Fibroblast of peridontal ligament (primary cell): ENCODE measurements at regions not wholly inside any gene's neighbourhood (a gene's known extent, or its start where the extent isn't known, plus 50 kb on each side); places are given as distances from the start of the nearest gene placed in this dataset.

Experiments
- DNase-seq: peaks from one replicate; pipeline ENCODE4 v3.0.0-alpha.2; 2010; ENCODE audit errors: extremely low read depth

DNA sequence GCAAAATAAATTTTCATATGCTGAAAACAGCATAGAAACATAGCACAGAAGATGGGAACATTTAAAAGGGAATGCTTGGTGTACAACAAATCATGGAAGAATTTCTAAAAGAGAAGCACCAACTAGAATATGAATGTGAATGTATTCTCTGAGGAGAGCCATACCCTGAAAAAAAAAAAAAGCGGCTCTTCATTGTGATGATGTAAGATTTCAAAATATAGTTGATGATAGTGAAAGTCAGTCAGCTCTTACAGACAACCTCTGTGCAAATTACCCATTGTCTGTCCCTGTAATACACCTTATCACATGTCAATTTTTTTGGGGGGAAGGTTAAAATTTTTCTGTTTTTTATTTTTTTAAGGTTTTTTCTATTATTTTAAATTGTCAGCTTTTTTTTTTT is 58.6 kb upstream of the PTCHD4 start:
- DNase-seq, result no peak
